GM12864 (cell line): ENCODE measurements at regions not wholly inside any gene's neighbourhood (a gene's known extent, or its start where the extent isn't known, plus 50 kb on each side); places are given as distances from the start of the nearest gene placed in this dataset.

ENCODE experiments used
- DNase-seq: peaks from one replicate; pipeline ENCODE4 v3.0.0-alpha.2; 2011; ENCODE audit warnings: low read depth
- H3K4me3 ChIP-seq: 2 replicates; pipeline ENCODE4 v1.5.1; 2011; ENCODE audit warnings: mild to moderate bottlenecking, low read depth, low read length, control low read depth
- TF ChIP-seq, protein P1 (sequence below): IDR thresholded peaks from 2 replicates; pipeline ENCODE4 v1.5.1; 2011; ENCODE audit warnings: low read depth, mild to moderate bottlenecking, moderate library complexity, low read length, control low read depth, inconsistent platforms; ENCODE audit errors: missing control alignments

DNA sequence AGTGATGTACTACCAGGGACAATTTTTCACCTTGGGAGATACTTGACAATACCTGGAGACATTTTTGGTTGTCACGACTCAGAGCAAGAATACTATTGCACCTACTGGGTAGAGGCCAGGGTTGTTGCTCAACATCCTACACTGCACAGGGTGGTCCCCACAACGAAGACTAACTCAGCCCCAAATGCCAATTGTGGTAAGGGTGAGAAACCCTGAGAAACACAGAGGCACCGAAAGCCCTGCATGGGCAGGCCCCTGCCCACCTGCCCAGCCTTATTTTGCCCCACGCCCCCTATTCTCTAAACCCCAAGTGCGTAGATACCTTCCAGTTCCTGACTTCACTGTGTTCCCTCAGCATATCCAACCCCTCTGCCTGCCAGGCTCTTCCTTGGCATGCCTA lies 163.1 kb upstream of the PKDCC start:
- no peak overlapping the region for H3K4me3 ChIP-seq
- DNase-seq = no peak
- TF ChIP-seq, protein P1, sequence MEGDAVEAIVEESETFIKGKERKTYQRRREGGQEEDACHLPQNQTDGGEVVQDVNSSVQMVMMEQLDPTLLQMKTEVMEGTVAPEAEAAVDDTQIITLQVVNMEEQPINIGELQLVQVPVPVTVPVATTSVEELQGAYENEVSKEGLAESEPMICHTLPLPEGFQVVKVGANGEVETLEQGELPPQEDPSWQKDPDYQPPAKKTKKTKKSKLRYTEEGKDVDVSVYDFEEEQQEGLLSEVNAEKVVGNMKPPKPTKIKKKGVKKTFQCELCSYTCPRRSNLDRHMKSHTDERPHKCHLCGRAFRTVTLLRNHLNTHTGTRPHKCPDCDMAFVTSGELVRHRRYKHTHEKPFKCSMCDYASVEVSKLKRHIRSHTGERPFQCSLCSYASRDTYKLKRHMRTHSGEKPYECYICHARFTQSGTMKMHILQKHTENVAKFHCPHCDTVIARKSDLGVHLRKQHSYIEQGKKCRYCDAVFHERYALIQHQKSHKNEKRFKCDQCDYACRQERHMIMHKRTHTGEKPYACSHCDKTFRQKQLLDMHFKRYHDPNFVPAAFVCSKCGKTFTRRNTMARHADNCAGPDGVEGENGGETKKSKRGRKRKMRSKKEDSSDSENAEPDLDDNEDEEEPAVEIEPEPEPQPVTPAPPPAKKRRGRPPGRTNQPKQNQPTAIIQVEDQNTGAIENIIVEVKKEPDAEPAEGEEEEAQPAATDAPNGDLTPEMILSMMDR = no peak

GRCh38 chr2:41886145-41886664 lies 161.6 kb upstream of the PKDCC start:
- TF ChIP-seq, protein P1 = no peak
- H3K4me3 ChIP-seq = no peak overlapping the region
- DNase-seq = no peak

GRCh38 chr2:41886757-41887156 lies 161.1 kb upstream of the PKDCC start:
- no peak overlapping the region for H3K4me3 ChIP-seq
- DNase-seq = no peak
- TF ChIP-seq, protein P1 = no peak

DNA sequence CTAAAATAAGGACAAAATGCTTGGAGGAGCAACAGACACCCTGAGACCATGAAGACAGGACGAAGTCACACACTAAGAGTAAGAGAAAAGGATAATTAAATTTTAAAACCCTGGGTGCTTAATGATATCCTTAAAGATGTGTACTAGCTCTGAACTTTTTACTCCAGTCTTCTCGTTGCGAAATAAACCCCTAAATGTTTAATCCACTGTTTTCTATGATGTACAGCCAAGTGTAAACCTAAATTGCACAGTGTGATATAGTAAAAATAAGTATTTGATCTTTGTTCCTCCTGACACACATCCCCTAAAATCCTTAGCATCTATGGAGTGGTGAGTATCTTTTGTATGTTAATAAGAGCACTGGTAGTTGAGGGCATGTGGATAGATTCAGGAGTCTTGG lies 157.5 kb upstream of the PKDCC start:
- DNase-seq = no peak
- H3K4me3 ChIP-seq = no peak overlapping the region
- TF ChIP-seq, protein P1 = no peak

GRCh38 chr2:41892476-41892875 lies 155.3 kb upstream of the PKDCC start:
- DNase-seq = no peak

DNA sequence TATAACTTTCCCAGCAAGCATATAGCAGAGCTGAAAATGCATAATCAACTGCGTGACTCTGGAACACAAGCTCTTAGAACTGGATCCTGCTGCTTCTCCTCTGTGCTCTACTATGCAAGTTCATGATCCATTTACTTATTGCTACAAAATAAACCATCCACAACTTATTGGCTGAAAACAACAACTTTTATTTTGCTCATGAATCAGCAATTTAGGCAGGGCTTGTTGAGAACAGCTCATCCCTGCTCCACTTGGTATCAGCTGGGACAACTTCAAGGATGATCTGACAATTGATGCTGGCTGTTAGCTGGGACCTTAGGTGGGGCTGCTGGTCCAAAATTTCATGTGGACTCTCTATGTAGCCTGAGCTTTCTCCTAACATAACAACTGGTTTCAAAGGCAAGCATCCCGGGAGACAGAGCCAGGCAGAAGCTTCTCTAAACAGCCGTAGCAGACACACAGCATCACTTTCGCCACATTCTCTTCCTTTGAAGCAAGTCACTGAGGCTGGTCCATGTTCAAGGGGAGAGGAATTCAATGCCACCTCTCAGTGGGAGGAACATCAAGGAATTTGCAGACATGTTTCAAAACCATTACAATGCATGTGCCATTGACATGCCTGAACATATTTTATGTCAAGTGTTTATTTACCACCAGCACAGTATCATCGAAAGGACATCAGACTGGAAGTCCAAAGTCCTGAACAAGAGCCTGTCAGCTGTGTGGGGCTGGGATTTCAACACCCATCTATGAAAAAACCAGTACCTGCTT lies 153.1 kb upstream of the PKDCC start:
- TF ChIP-seq, protein P1 = no peak
- no peak for DNase-seq
- H3K4me3 ChIP-seq = no peak overlapping the region

More at GRCh38 chr2:41892476-41892875, 155.3 kb upstream of the PKDCC start:
- TF ChIP-seq, protein P1 = no peak
- H3K4me3 ChIP-seq = no peak overlapping the region

DNA sequence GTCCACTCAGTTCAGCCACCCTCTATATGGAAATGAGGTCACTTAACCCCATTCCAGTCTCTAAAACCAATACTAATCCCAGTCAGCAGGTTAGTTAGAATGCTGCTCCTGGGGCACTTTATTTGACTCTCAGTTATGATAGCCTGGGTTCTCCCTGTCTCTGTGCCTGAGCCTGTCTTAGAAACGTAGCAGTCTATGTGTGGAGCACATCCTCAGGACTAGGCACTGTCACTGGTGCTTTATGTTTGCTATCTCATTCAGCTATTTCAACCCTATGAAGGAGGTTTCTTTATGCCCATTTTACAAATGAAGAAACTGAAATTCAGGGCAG lies 152.5 kb upstream of the PKDCC start:
- no peak for DNase-seq
- TF ChIP-seq, protein P1 = no peak
- H3K4me3 ChIP-seq = no peak overlapping the region
